HuH-7 (cell line): ENCODE measurements at regions not wholly inside any gene's neighbourhood (a gene's known extent, or its start where the extent isn't known, plus 50 kb on each side); places are given as distances from the start of the nearest gene placed in this dataset.

ENCODE experiments used
- DNase-seq: peaks from one replicate; pipeline ENCODE4 v3.0.0; 2011; ENCODE audit warnings: low spot score

- no peak for DNase-seq
These were observed 523.2 kb downstream of the KLF12 start for GRCh38 chr13:73610799-73611592.

DNA sequence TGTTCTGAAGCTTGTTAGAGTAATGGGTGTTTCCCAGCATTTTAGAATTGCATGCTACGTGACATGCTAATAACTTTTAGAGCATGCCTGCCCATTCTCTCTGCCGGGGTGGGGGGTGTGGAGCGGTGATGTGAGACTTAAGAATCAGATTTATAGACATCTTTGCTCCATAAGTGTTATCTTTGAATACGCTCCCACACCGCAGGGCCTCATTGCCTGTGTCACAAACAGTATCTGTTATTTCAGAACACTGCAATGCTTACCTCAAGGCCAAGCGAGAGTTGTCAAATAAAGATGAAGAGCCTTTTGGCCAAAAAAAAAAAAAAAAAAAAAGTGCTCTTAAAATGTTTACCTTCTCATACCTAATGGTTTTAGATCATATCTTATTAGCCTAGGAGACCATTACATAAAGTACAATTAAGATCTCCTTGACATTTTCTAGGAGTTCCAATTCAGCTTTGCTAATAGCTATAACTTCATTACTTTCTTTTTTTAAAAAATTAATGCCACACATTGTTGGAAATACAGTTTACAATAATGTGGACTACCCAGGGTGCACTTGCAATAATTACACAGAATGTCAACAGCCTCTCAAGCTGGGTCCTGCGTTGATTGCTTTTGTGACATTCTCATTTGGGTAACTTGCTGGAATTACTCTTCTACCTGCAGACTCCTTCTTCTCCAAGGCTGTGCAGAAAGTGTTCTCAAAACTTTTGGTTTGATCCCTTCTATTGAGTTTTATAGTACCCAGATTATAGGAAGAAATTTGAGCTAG, 525.3 kb downstream of the KLF12 start:
- no peak for DNase-seq

DNA sequence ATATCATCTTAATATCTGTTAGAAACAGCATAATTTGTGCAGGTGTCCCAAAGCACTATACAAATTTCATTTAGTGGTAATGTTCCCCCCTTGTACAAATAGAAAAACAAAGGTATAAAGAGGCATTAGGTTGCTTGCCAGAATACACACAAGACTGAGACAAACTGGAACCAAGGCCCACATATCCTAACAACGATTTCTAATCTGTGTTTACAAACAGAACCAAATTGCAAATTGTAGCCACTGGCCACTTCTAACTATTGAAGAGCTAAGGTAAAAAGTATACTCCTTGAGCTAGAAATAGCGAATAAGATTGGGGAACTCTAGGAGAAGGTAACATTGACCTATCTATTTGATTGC, 526.1 kb downstream of the KLF12 start:
- DNase-seq, result no peak

- DNase-seq, result no peak
These were observed 526.6 kb downstream of the KLF12 start for GRCh38 chr13:73607489-73608156.

- no peak for DNase-seq
These were observed 530.6 kb downstream of the KLF12 start for GRCh38 chr13:73603646-73604045.

GRCh38 chr13:73602295-73602694, 531.9 kb downstream of the KLF12 start:
- no peak for DNase-seq

GRCh38 chr13:73601708-73602107, 532.5 kb downstream of the KLF12 start:
- no peak for DNase-seq

DNA sequence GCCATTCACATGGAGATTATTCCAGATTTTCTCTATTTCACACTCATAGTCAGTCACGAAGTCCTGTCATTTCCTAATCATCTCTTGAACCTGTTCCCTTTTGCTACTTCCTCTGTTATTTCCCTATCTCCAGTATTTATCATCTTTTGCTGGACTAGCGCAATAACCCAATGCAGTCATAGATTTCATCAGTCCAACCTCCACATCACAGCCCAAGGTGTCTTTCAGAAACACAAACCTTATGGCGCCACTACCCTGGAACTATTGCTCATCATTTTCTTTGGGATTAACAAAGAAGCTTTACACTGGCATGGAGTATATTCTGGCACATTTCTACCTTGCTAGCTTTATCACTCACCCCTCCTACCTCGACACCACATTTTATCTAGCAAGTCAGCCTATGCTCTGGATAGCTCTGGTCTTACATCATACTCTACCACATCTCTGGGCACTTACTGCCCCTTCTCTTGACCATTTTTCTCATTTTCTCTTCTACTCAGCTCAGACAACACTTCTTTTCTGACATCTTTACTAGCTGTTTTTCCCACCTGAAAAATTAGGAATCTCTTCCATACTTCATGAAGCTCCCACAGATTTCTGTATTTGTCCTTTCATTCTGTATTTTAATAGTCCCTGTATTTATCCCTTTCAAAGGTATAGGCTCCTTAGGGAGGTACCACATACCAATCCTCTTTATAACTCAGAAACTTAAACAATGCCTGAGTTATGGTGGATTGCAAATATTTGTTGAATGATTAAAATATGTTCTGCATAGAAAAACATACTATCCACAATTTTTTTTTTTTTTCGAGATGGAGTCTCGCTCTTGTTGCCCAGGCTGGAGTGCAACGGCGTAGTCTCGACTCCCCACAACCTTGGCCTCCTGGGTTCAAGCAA, 534.7 kb downstream of the KLF12 start:
- no peak for DNase-seq

DNA sequence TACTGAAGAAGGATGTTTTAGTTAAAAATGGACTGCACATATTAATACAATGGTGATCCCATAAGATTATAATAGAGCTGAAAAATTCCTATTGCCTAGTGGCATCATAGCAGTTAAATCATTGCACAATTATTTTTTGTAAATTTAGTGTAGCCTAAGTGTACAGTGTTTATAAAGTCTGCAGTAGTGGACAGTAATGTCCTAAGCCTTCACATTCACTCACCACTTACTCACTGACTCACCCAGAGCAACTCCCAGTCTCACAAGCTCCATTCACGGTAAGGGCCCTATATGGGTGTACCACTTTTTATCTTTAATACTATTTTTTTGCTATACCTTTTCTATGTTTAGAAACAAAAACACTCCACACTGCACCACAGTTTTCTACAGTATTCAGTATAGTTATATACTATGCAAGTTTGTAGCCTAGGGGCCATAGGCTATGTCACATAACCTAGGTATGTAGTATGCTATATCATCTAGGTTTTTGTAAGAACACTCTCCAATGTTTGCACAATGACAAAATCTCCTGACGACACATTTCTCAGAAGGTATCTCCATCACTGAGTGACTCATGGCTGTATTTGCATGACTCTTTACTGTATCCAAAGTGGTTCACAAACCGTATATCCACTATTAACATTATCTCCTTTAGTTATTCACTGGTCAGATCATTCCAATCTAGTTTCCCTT, 536.0 kb downstream of the KLF12 start:
- no peak for DNase-seq

DNA sequence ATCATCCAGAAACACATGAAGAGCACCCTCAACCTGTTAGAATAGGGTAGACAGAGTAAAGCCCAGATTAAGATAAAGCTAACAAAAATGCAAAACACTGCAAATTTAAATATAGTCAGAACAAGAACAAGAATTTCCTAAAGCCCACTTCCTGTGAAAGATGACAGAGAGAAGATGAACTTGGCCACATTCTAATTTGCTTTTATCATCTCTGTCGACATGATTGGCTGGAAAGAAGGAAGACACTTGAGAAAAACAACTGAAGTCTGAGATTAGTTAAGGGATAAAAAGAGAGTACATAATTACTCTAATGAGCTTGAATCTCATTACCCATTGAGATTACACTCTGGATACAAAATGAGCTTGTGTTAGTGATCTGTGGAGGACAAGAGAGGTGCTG, 537.6 kb downstream of the KLF5 start:
- no peak for DNase-seq

DNA sequence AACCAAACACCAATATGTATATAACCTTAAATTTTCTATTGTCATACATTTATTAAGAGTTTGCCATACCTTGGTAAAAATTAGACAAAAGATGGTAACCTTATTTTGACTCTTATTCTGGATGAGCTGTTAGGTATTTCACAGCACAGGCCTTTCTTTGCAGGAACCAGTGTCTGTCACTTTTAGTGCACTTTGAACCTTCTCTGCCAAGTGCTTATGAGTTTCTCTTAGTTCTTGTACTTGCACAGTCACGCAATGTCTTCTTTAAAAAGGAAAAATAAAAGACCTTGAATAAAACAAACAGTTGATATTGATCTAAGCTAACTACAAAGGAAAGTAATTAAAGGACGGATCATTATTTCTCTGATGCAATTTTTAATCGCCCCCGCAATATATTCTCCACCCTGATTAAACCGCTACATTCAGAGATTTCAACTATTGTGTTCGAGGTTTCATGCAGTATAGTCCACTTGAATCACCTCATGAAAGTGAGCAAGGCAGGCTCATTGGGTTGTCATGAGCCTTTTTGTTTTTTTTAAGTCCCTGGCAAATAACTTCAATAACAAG, 534.5 kb downstream of the KLF5 start:
- DNase-seq, result no peak

DNA sequence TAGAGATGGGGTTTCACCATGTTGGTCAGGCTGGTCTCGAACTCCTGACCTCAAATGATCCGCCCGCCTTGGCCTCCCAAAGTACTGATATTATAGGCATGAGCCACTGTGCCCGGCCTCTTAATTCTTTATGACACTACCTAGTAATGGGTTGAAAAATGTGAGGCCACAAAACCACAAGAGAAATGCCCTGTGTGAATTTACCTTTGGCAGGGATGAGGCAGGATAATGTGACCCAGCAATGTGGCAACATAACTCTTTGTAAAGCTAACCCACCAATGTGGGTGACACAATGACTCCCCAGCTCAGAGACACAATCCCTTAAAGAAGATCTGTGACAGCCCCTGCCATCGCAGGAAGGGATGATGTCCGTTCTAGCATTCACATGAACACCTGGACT, 533.1 kb downstream of the KLF5 start:
- DNase-seq, result no peak

DNA sequence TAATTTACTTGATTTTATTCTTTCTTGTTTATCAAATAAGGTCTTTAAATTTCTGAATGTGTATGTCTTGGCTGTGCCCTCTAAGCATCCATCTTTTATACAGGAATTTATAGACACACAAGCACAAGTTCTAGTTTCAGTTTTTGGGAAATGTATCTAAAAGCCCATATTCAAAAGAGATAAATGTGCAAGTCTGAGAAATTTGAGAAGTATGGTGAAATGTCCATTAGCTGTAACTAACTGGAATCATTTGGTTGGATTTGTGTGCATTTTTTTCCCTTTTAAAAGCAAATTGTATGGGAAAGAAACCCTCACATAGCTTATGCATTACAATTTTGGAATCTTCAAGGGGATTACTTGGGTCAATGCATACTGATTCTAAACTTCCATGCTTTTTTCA, 532.0 kb downstream of the KLF5 start:
- no peak for DNase-seq

- no peak for DNase-seq
These were observed 526.4 kb downstream of the KLF5 start for GRCh38 chr13:73585236-73585635.

DNA sequence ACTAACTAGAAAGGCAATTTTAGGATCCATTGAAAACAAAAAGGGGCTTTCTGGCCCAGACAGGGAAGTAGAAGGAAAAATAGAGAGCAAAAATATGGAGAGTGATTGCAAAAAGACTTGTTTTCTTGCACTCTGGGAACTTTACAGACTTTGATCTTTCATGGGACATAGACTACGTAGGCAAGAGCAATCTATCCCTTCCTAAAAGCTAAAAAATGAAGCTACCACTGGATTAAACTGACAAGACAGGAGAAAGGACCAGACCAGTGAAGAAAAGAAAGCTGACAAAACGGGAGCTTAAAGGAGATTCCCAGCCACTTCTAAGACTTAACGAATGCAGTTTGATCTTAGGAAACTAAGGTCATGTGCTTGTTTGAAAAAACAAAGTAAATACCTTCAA, 524.5 kb downstream of the KLF5 start:
- no peak for DNase-seq

- DNase-seq, result no peak
These were observed 521.9 kb downstream of the KLF5 start for GRCh38 chr13:73580513-73581267.

DNA sequence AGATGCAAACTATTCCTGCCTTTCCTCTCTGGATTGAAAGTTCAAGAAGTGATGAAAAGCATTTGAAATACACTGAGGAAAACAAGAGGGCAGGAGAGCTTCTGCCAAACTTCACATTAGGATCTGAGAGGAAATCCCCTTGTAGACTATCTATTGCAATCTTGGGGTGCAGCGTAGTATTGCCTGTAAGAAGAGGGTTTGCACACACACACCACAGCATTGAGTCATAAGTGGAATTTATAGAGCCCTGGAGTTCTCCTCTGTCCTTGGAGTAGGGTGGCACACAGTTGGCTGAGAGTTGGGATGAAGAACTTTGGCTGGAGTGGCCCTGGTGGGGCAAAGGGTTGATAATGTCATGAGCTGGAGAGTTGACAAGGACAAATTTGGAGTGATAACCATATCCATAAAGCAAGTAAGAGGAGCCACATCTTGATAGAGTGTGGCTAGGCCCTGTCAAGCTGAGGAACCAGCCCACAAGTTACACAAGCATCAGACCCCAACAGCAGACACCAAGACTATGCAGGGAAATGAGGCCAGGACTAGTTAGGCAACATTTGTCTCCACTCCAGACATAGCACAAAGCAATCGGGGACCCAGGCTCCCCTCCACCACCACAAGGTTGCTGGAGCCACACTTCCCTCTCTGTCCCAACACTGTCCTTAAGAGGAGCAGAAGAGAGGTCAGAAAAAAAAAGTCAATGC, 520.9 kb downstream of the KLF5 start:
- DNase-seq, result no peak

- DNase-seq, result peak; percentile 32
These were observed 519.6 kb downstream of the KLF5 start for GRCh38 chr13:73578251-73578875.

- no peak for DNase-seq
These were observed 517.5 kb downstream of the KLF5 start for GRCh38 chr13:73576291-73576690.
